Esophagus muscularis mucosa (tissue), 4 donors: ENCODE measurements at regions not wholly inside any gene's neighbourhood (a gene's known extent, or its start where the extent isn't known, plus 50 kb on each side); places are given as distances from the start of the nearest gene placed in this dataset.

Experiments used
- DNase-seq: peaks from one replicate; pipeline ENCODE4 v3.0.0-alpha.2; 2017; ENCODE audit errors: extremely low spot score
- H3K27ac ChIP-seq, 4 donors: fragments of 200-600 bp; sonication (generic); replicated peaks in 1 of 4; 1 replicate in 3 of 4; 2 replicates in 1 of 4; pipeline ENCODE4 v1.5.1; 2016 to 2019; ENCODE audit warnings: mild to moderate bottlenecking in 1 of 4
- H3K27me3 ChIP-seq, 4 donors: fragments of 200-600 bp; sonication (generic); one replicate each; pipeline versions ENCODE4 v1.5.1 to v1.6.0; 2016 to 2019
- H3K36me3 ChIP-seq, 4 donors: fragments of 200-600 bp; sonication (generic); one replicate each; pipeline ENCODE4 v1.5.1; 2016 to 2019
- H3K4me1 ChIP-seq, 4 donors: fragments of 200-600 bp; sonication (generic); one replicate each; pipeline ENCODE4 v1.5.1; 2016 to 2019
- H3K4me3 ChIP-seq, 4 donors: fragments of 200-600 bp; sonication (generic); 1 replicate in 2 of 4; 2 replicates in 2 of 4; pipeline ENCODE4 v1.5.1; 2016 to 2019; ENCODE audit warnings: mild to moderate bottlenecking in 4 of 4, moderate library complexity in 1 of 4
- H3K9me3 ChIP-seq, 4 donors: fragments of 200-600 bp; sonication (generic); 1 replicate in 3 of 4; 2 replicates in 1 of 4; pipeline ENCODE4 v1.5.1; 2016 to 2019
- CTCF ChIP-seq, 3 experiments: fragments of 200-600 bp in 2 of 3; fragments of 450-650 bp in 1 of 3; sonication (generic) in 2 of 3; IDR thresholded peaks; one replicate each; pipeline ENCODE4 v1.5.1; 2017 to 2019; ENCODE audit warnings: antibody characterized with exemption in 3 of 3, mild to moderate bottlenecking in 2 of 3, moderate library complexity in 1 of 3
- EP300 ChIP-seq: sonication (generic); formaldehyde crosslinking; IDR thresholded peaks from one replicate; pipeline ENCODE4 v1.6.1; 2017; ENCODE audit warnings: antibody characterized with exemption
- POLR2A ChIP-seq: fragments of 450-650 bp; IDR thresholded peaks from one replicate; pipeline ENCODE4 v1.6.1; 2017; ENCODE audit warnings: antibody characterized with exemption, moderate library complexity, mild to moderate bottlenecking, low read depth
- POLR2AphosphoS5 ChIP-seq, 2 donors: sonication (generic); formaldehyde crosslinking; IDR thresholded peaks; one replicate each; pipeline ENCODE4 v1.6.1; 2017; ENCODE audit warnings: antibody characterized with exemption in 2 of 2
- WGBS: methylation state at CpG from one replicate; pipeline ENCODE4 v1.1.5; 2018; 5-methylcytosine and 5-hydroxymethylcytosine counted together
- intact Hi-C: fragments of 100-400 bp; cut with DNase I; formaldehyde crosslinking; loops from one replicate; pipeline ENCODE4 v1.15.1; 2023

GRCh38 chr9:90969021-90969675 lies 167.5 kb downstream of the SYK start:
- 90% methylated on average over 9 of the region's 10 CpGs for WGBS
- TF ChIP-seq POLR2A (no peak), EP300 (no peak), CTCF (IDR thresholded peaks at IDR 0.05) (no peak), POLR2AphosphoS5 (IDR thresholded peaks at IDR 0.05) (no peak)
- Histone ChIP-seq H3K9me3 (no peaks in the 10 kb centered on the region), H3K4me1 (peaks cover 0 to 7% (median 3%) of the 10 kb centered on the region in 4 donors), H3K27ac (no peak overlapping the region), H3K36me3 (no peaks in the 10 kb centered on the region), H3K4me3 (no peak overlapping the region), H3K27me3 (peaks cover 0 to 5% (median 0%) of the 10 kb centered on the region in 4 donors)
- intact Hi-C loops, result no loop called here
- DNase-seq, result no peak

GRCh38 chr9:90970608-90971007 lies 169.0 kb downstream of the SYK start:
- Histone ChIP-seq H3K9me3 (no peaks in the 10 kb centered on the region), H3K27me3 (no peaks in the 10 kb centered on the region), H3K27ac (no peak overlapping the region), H3K36me3 (no peaks in the 10 kb centered on the region), H3K4me1 (no peaks in the 10 kb centered on the region), H3K4me3 (no peak overlapping the region)
- 84% methylated on average over 9 of the region's 9 CpGs for WGBS
- TF ChIP-seq EP300 (no peak), CTCF (IDR thresholded peaks at IDR 0.05) (no peak), POLR2A (no peak), POLR2AphosphoS5 (IDR thresholded peaks at IDR 0.05) (no peak)
- DNase-seq, result no peak
- intact Hi-C loops, result no loop called here

- Histone ChIP-seq H3K27ac (no peak overlapping the region), H3K4me3 (no peak overlapping the region), H3K4me1 (no peaks in the 10 kb centered on the region), H3K27me3 (no peaks in the 10 kb centered on the region), H3K36me3 (no peaks in the 10 kb centered on the region), H3K9me3 (no peaks in the 10 kb centered on the region)
- TF ChIP-seq EP300, result no peak
- DNase-seq, result no peak
- intact Hi-C loops, result no loop called here
- WGBS, result 89% methylated on average over 6 of the region's 6 CpGs
Observed at GRCh38 chr9:90972057-90972456, 170.4 kb downstream of the SYK start.

GRCh38 chr9:90974016-90974415 lies 172.4 kb downstream of the SYK start:
- intact Hi-C loops, result no loop called here
- no peaks in the 10 kb centered on the region for H3K9me3 ChIP-seq
- no peaks in the 10 kb centered on the region for H3K4me1 ChIP-seq
- H3K4me3 ChIP-seq, result no peak overlapping the region
- no peak for DNase-seq
- H3K27ac ChIP-seq, result no peak overlapping the region
- no peak for TF ChIP-seq EP300
- TF ChIP-seq CTCF (IDR thresholded peaks at IDR 0.05), result no peak
- no peak for TF ChIP-seq POLR2AphosphoS5 (IDR thresholded peaks at IDR 0.05)
- TF ChIP-seq POLR2A, result no peak
- WGBS, result 82% methylated on average over 5 of the region's 5 CpGs
- no peaks in the 10 kb centered on the region for H3K36me3 ChIP-seq
- no peaks in the 10 kb centered on the region for H3K27me3 ChIP-seq

GRCh38 chr9:90974643-90975245 lies 173.1 kb downstream of the SYK start:
- intact Hi-C loops, result no loop called here
- TF ChIP-seq POLR2AphosphoS5 (IDR thresholded peaks at IDR 0.05) (no peak), POLR2A (no peak), EP300 (no peak), CTCF (IDR thresholded peaks at IDR 0.05) (no peak)
- DNase-seq, result no peak
- Histone ChIP-seq H3K4me1 (no peaks in the 10 kb centered on the region), H3K27me3 (no peaks in the 10 kb centered on the region), H3K27ac (no peak overlapping the region), H3K9me3 (no peaks in the 10 kb centered on the region), H3K4me3 (no peak overlapping the region), H3K36me3 (no peaks in the 10 kb centered on the region)
- WGBS, result 74% methylated on average over 9 of the region's 9 CpGs
